SH-SY5Y (cell line): ENCODE measurements at regions not wholly inside any gene's neighbourhood (a gene's known extent, or its start where the extent isn't known, plus 50 kb on each side); places are given as distances from the start of the nearest gene placed in this dataset.

ENCODE experiments used
- GATA2 ChIP-seq: IDR thresholded peaks from 2 replicates; pipeline ENCODE4 v1.6.1; 2011; ENCODE audit warnings: mild to moderate bottlenecking, low read depth, low read length
- GATA3 ChIP-seq: IDR thresholded peaks from 2 replicates; pipeline ENCODE4 v1.6.1; 2011; ENCODE audit warnings: low read depth, mild to moderate bottlenecking, low read length, moderate library complexity

GRCh38 chr14:65888677-65889076 is 476.1 kb downstream of the FUT8 start:
- TF ChIP-seq GATA3 (no peak), GATA2 (no peak)
